Central memory CD8-positive, alpha-beta T cell (primary cell): ENCODE measurements at regions not wholly inside any gene's neighbourhood (a gene's known extent, or its start where the extent isn't known, plus 50 kb on each side); places are given as distances from the start of the nearest gene placed in this dataset.
"Not testable (repeated sequence)": the region's sequence is repeated elsewhere in the genome, so short reads cannot be mapped to it uniquely, and the experiment has no call there.

Source experiments
- ATAC-seq: fragments of 150-1000 bp; cut with Tn5 transposase; replicated peaks from 2 replicates; pipeline ENCODE4 v1.10.0; 2022; ENCODE audit warnings: mild to moderate bottlenecking, moderate FRiP score, moderate number of reproducible peaks; ENCODE audit not compliant: poor library complexity, severe bottlenecking; ENCODE audit errors: extremely low read depth
- DNase-seq, 2 donors: peaks; one replicate each; pipeline ENCODE4 v3.0.0; 2021; ENCODE audit warnings: low spot score in 2 of 2
- H3K27ac Mint-ChIP-seq: one replicate; pipeline ENCODE4 v1.8.0; 2022; ENCODE audit warnings: low read depth, mild to moderate bottlenecking, moderate library complexity, mixed read lengths
- H3K27me3 Mint-ChIP-seq: one replicate; pipeline ENCODE4 v1.8.0; 2022; ENCODE audit warnings: mixed read lengths
- H3K36me3 Mint-ChIP-seq: one replicate; pipeline ENCODE4 v1.8.0; 2022; ENCODE audit warnings: mild to moderate bottlenecking, moderate library complexity, mixed read lengths; ENCODE audit not compliant: insufficient read depth
- H3K4me1 Mint-ChIP-seq: one replicate; pipeline ENCODE4 v1.8.0; 2022; ENCODE audit warnings: mixed read lengths
- H3K4me3 Mint-ChIP-seq: one replicate; pipeline ENCODE4 v1.8.0; 2022; ENCODE audit warnings: mild to moderate bottlenecking, moderate library complexity, mixed read lengths
- H3K9me3 Mint-ChIP-seq: one replicate; pipeline ENCODE4 v1.8.0; 2022; ENCODE audit warnings: mixed read lengths

- Mint-ChIP-seq H3K4me1 (no peaks in the 10 kb centered on the region), H3K9me3 (peaks cover 13% of the 10 kb centered on the region), H3K36me3 (no peaks in the 10 kb centered on the region), H3K27ac (no peak overlapping the region), H3K27me3 (no peaks in the 10 kb centered on the region), H3K4me3 (no peak overlapping the region)
- ATAC-seq = no peak
- no peak for DNase-seq
These were observed 231.4 kb downstream of the GJA1 start for GRCh38 chr6:121666814-121667213.

DNA sequence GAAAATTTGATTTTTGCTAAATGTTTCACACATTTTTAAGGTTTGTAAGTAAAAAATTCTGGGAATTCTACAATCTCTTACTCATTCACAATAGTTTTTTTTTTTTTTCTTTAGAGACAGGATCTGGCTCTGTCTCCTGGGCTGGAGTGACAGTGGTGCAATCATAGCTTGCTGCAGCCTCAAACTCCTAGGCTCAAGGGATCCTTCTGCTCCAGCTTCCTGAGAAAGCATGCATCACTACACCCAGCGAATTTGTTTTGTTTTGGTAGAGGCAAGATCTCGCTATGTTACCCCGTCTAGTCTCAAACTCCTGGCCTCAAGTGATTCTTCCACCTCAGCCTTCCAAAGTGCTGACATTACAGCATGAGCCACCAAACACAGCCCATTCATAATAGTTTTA, 232.8 kb downstream of the GJA1 start:
- Mint-ChIP-seq H3K4me1 (no peaks in the 10 kb centered on the region), H3K4me3 (no peak overlapping the region), H3K9me3 (peaks cover 13% of the 10 kb centered on the region), H3K36me3 (no peaks in the 10 kb centered on the region), H3K27ac (no peak overlapping the region), H3K27me3 (no peaks in the 10 kb centered on the region)
- no peak for DNase-seq
- ATAC-seq = no peak

DNA sequence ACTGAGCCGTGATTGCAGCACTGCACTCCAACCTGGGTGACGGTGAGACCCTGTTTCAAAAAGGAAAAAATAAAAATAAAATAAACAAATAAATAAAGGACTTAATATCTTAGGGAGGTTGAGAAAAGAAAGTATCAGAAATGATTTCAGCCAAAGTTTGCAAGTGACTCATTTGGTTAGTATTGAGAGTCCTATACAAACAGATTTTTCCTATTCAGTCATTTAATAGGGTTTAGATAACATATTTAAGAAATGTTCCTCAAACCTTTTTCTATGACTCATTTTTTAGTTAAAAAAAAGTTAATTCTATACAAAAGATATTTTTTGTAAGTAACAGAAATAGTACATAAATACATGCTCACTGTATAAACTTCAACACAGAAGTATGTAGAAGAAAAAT, 235.1 kb downstream of the GJA1 start:
- no peak for ATAC-seq
- Mint-ChIP-seq H3K4me1 (no peaks in the 10 kb centered on the region), H3K9me3 (no peaks in the 10 kb centered on the region), H3K36me3 (no peaks in the 10 kb centered on the region), H3K27me3 (no peaks in the 10 kb centered on the region), H3K27ac (no peak overlapping the region), H3K4me3 (no peak overlapping the region)
- DNase-seq = no peak

DNA sequence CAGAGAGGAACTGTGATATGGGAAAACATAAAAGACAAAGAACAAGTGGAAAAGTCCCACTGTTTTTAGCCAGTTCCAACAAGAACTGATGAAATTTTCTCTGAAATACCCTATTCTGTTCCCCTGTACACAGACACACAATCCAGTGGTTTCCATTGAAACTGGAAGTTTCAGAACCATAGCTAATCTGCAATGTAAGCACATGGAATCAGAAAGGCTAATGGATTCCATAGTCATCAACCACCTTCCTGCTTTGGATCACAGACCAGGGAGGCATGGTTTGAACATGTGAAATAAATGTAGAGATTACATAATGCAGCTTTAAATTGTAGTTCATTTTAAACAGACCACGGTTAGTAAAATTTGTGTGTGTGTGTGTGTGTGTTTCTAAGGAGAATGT, 242.1 kb downstream of the GJA1 start:
- H3K27me3 Mint-ChIP-seq = no peaks in the 10 kb centered on the region
- DNase-seq (no peak), ATAC-seq (no peak)
- H3K27ac Mint-ChIP-seq = no peak overlapping the region
- no peaks in the 10 kb centered on the region for H3K36me3 Mint-ChIP-seq
- no peak overlapping the region for H3K4me3 Mint-ChIP-seq
- H3K4me1 Mint-ChIP-seq = no peaks in the 10 kb centered on the region
- peaks cover 17% of the 10 kb centered on the region for H3K9me3 Mint-ChIP-seq

DNA sequence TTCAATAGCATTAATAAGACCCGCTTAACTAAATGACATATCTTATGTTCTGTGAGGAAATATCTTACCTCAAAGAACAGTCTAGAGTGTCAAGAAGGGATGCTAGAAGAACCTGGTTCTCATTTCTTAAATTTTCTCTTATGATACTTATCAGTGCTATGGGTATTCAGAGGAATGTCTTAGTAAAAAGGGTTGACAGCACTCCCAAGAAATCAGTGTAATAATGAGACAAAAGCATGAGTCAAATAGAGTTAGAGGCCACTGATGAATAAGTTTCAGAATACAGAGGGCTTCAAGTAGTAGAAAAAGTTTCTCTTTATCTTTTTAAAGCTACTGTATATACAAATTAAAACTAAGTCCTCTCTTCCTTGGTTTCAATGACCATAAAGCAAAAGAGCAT, 242.8 kb downstream of the GJA1 start:
- H3K27ac Mint-ChIP-seq = no peak overlapping the region
- no peak overlapping the region for H3K4me3 Mint-ChIP-seq
- no peaks in the 10 kb centered on the region for H3K27me3 Mint-ChIP-seq
- peaks cover 21% of the 10 kb centered on the region for H3K9me3 Mint-ChIP-seq
- DNase-seq (no peak), ATAC-seq (no peak)
- no peaks in the 10 kb centered on the region for H3K4me1 Mint-ChIP-seq
- no peaks in the 10 kb centered on the region for H3K36me3 Mint-ChIP-seq

GRCh38 chr6:121680058-121680457, 244.6 kb downstream of the GJA1 start:
- H3K27ac Mint-ChIP-seq = no peak overlapping the region
- no peak for DNase-seq
- H3K4me3 Mint-ChIP-seq = no peak overlapping the region

DNA sequence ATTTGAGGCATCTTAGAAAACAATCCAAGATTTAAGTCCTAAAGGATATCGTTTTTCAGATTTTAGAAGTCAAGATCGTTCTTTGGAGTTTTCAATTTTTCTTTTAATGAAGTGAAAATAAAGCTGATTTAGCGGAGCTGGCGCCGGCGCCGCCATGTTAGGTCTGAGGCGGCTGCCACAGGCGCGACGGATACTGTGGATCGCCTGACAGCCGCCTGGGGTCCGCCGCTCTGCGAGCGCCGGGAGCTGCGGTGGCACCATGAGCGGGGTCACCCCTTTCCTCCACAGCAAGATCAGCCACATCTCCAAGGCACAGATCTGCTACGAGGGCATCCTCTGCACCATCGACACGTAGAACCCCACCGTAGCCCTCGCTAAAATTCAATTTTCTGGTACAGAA, 247.2 kb downstream of the GJA1 start:
- Mint-ChIP-seq H3K36me3 (no peaks in the 10 kb centered on the region), H3K4me3 (no peak overlapping the region), H3K27ac (no peak overlapping the region), H3K4me1 (no peaks in the 10 kb centered on the region), H3K27me3 (no peaks in the 10 kb centered on the region), H3K9me3 (peaks cover 26% of the 10 kb centered on the region)
- ATAC-seq (no peak), DNase-seq (no peak)

More at GRCh38 chr6:121680058-121680457, 244.6 kb downstream of the GJA1 start:
- Mint-ChIP-seq H3K36me3 (no peaks in the 10 kb centered on the region), H3K4me1 (no peaks in the 10 kb centered on the region), H3K27me3 (no peaks in the 10 kb centered on the region), H3K9me3 (peaks cover 31% of the 10 kb centered on the region)
- no peak for ATAC-seq

GRCh38 chr6:121685806-121686205, 250.4 kb downstream of the GJA1 start:
- not testable (repeated sequence) for H3K4me1 Mint-ChIP-seq, ATAC-seq, H3K36me3 Mint-ChIP-seq, H3K27ac Mint-ChIP-seq, H3K4me3 Mint-ChIP-seq, DNase-seq, H3K27me3 Mint-ChIP-seq
- H3K9me3 Mint-ChIP-seq = peaks cover 26% of the 10 kb centered on the region

GRCh38 chr6:121686611-121687023, 251.2 kb downstream of the GJA1 start:
- Mint-ChIP-seq H3K36me3 (no peaks in the 10 kb centered on the region), H3K4me1 (no peaks in the 10 kb centered on the region), H3K27me3 (no peaks in the 10 kb centered on the region), H3K4me3 (no peak overlapping the region), H3K27ac (no peak overlapping the region), H3K9me3 (peaks cover 21% of the 10 kb centered on the region)
- DNase-seq (no peak), ATAC-seq (no peak)

DNA sequence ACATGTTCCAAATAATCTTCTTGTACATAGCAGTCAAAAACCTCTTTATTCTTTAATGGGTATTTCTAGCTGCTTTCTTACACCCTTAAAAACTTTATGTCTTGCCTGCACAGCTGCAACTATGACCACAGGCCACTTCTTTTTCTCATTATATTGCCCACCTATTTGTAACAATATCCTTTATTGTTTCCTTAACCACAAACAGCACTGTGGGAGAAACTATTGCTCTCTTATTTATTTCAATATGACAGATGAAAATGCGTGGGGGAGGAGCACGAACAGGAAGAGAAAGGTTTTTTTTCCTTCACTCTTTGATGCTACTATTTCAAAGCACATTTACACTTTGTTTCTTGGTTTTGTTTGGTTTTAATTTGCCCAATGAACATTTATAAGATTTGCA, 253.5 kb downstream of the GJA1 start:
- DNase-seq (no peak), ATAC-seq (no peak)
- no peaks in the 10 kb centered on the region for H3K36me3 Mint-ChIP-seq
- H3K9me3 Mint-ChIP-seq = peaks cover 3% of the 10 kb centered on the region
- no peaks in the 10 kb centered on the region for H3K27me3 Mint-ChIP-seq
- H3K4me3 Mint-ChIP-seq = no peak overlapping the region
- H3K4me1 Mint-ChIP-seq = no peaks in the 10 kb centered on the region
- H3K27ac Mint-ChIP-seq = no peak overlapping the region

DNA sequence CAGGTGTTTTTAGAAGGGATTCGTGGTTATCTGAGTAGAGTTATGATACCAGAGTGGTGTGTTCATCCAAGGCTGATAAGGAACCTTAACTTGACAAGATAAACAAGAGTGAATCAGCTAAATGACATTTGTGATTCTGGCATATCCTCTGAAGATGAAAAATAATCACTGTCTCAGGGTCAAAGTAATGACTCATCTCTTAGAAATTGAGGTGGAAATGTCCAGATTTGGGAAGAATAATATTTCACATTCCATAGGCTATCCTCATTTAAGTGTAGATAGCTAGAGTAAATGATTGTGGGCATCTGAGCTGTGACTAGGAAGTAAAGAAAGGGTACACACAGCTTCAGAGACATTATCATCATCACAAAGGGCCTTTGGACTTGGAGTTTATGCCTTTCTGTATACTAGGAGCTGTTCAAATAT, 255.7 kb downstream of the GJA1 start:
- H3K27me3 Mint-ChIP-seq = no peaks in the 10 kb centered on the region

GRCh38 chr6:121694389-121694788, 258.9 kb downstream of the GJA1 start:
- H3K4me1 Mint-ChIP-seq = no peaks in the 10 kb centered on the region
- no peak overlapping the region for H3K4me3 Mint-ChIP-seq
- ATAC-seq (no peak), DNase-seq (no peak)
- no peaks in the 10 kb centered on the region for H3K27me3 Mint-ChIP-seq
- no peaks in the 10 kb centered on the region for H3K9me3 Mint-ChIP-seq
- H3K27ac Mint-ChIP-seq = no peak overlapping the region
- no peaks in the 10 kb centered on the region for H3K36me3 Mint-ChIP-seq

More for the DNA sequence above, 255.7 kb downstream of the GJA1 start:
- H3K4me3 Mint-ChIP-seq = no peak overlapping the region
- no peaks in the 10 kb centered on the region for H3K4me1 Mint-ChIP-seq
- H3K27ac Mint-ChIP-seq = no peak overlapping the region
- no peaks in the 10 kb centered on the region for H3K36me3 Mint-ChIP-seq
- H3K9me3 Mint-ChIP-seq = no peaks in the 10 kb centered on the region
- DNase-seq (no peak), ATAC-seq (no peak)

GRCh38 chr6:121694801-121695251, 259.4 kb downstream of the GJA1 start:
- H3K27ac Mint-ChIP-seq = no peak overlapping the region
- no peak for DNase-seq
- H3K4me3 Mint-ChIP-seq = no peak overlapping the region
- no peak for ATAC-seq
- no peaks in the 10 kb centered on the region for H3K27me3 Mint-ChIP-seq
- H3K4me1 Mint-ChIP-seq = no peaks in the 10 kb centered on the region
- H3K36me3 Mint-ChIP-seq = no peaks in the 10 kb centered on the region
- no peaks in the 10 kb centered on the region for H3K9me3 Mint-ChIP-seq

DNA sequence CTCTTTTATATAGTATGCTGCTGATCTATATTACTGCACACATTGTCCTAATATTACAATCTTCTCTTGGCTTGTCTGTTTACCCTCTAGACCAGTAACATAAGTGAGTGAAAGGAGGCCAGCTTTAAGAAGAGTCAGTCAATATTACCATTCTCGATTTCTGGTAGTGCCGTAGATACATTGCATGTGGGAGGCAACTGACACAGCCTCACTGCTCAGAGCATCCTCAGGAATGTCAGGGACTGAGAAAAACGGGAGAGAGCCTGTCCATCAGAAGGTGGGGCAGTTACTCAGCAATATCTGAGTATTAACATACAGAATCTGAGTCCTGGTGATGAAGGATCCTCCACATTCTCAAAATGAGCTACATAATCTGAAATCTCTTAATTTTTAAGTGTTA, 259.9 kb downstream of the GJA1 start:
- H3K4me3 Mint-ChIP-seq = no peak overlapping the region
- H3K9me3 Mint-ChIP-seq = no peaks in the 10 kb centered on the region
- no peak overlapping the region for H3K27ac Mint-ChIP-seq
- no peak for DNase-seq
- ATAC-seq = no peak
- H3K27me3 Mint-ChIP-seq = no peaks in the 10 kb centered on the region
- H3K36me3 Mint-ChIP-seq = no peaks in the 10 kb centered on the region
- no peaks in the 10 kb centered on the region for H3K4me1 Mint-ChIP-seq
